ENCODE measurements at regions not wholly inside any gene's neighbourhood (a gene's known extent, or its start where the extent isn't known, plus 50 kb on each side); places are given as distances from the start of the nearest gene placed in this dataset.

GRCh38 chr7:81604808-81605174, 165.1 kb downstream of the HGF start:
- H3K36me3 ChIP-seq: no peaks in the 10 kb centered on the region
- no peak overlapping the region for H3K27ac ChIP-seq (replicated peaks in 1 of 4)
- 72% methylated on average over 2 of the region's 2 CpGs for WGBS
- H3K27me3 ChIP-seq: no peaks in the 10 kb centered on the region
- intact Hi-C loops (cut with DNase I): no loop called here
- no peak for DNase-seq (ENCODE audit: extremely low spot score)
- H3K4me1 ChIP-seq: no peaks in the 10 kb centered on the region
- H3K9me3 ChIP-seq: no peaks in the 10 kb centered on the region
- H3K4me3 ChIP-seq: no peak overlapping the region
- TF ChIP-seq CTCF (IDR thresholded peaks at IDR 0.05): no peak
- TF ChIP-seq EP300 (IDR thresholded peaks at IDR 0.05): no peak
- no peak for TF ChIP-seq POLR2A (IDR thresholded peaks at IDR 0.05; ENCODE audit: low read depth)
- no peak for TF ChIP-seq POLR2AphosphoS5 (IDR thresholded peaks at IDR 0.05)

GRCh38 chr7:81604075-81604807, 165.6 kb downstream of the HGF start:
- Histone ChIP-seq H3K9me3 (no peaks in the 10 kb centered on the region), H3K27ac (replicated peaks in 1 of 4) (no peak overlapping the region), H3K36me3 (no peaks in the 10 kb centered on the region), H3K27me3 (no peaks in the 10 kb centered on the region), H3K4me3 (no peak overlapping the region), H3K4me1 (no peaks in the 10 kb centered on the region)
- TF ChIP-seq POLR2AphosphoS5 (IDR thresholded peaks at IDR 0.05) (no peak), CTCF (IDR thresholded peaks at IDR 0.05) (no peak), EP300 (IDR thresholded peaks at IDR 0.05) (no peak), POLR2A (IDR thresholded peaks at IDR 0.05; ENCODE audit: low read depth) (no peak)
- intact Hi-C loops (cut with DNase I): no loop called here
- DNase-seq (ENCODE audit: extremely low spot score): no peak
- 81% methylated on average over 12 of the region's 12 CpGs for WGBS

- intact Hi-C loops (cut with DNase I): no loop called here
- no peaks in the 10 kb centered on the region for H3K9me3 ChIP-seq
- H3K4me3 ChIP-seq: no peak overlapping the region
- no peak for DNase-seq (ENCODE audit: extremely low spot score)
- no peak overlapping the region for H3K27ac ChIP-seq (replicated peaks in 1 of 4)
- WGBS: 87% methylated on average over 2 of the region's 2 CpGs
- H3K4me1 ChIP-seq: no peaks in the 10 kb centered on the region
- H3K36me3 ChIP-seq: no peaks in the 10 kb centered on the region
- H3K27me3 ChIP-seq: no peaks in the 10 kb centered on the region
- no peak for TF ChIP-seq CTCF (IDR thresholded peaks at IDR 0.05)
- no peak for TF ChIP-seq EP300 (IDR thresholded peaks at IDR 0.05)
Observed at GRCh38 chr7:81600608-81601007, 169.2 kb downstream of the HGF start.

- no peak overlapping the region for H3K27ac ChIP-seq (replicated peaks in 1 of 4)
- no peaks in the 10 kb centered on the region for H3K9me3 ChIP-seq
- no peak for TF ChIP-seq CTCF (IDR thresholded peaks at IDR 0.05)
- no peak for TF ChIP-seq EP300 (IDR thresholded peaks at IDR 0.05)
- TF ChIP-seq POLR2A (IDR thresholded peaks at IDR 0.05; ENCODE audit: low read depth): no peak
- no peak for TF ChIP-seq POLR2AphosphoS5 (IDR thresholded peaks at IDR 0.05)
- H3K4me3 ChIP-seq: no peak overlapping the region
- DNase-seq (ENCODE audit: extremely low spot score): no peak
- WGBS: 83% methylated on average over 1 of the region's 1 CpG
- no peaks in the 10 kb centered on the region for H3K4me1 ChIP-seq
- no peaks in the 10 kb centered on the region for H3K36me3 ChIP-seq
- intact Hi-C loops (cut with DNase I): no loop called here
- no peaks in the 10 kb centered on the region for H3K27me3 ChIP-seq
Observed at GRCh38 chr7:81598951-81599350, 170.9 kb downstream of the HGF start.

- 62% methylated on average over 1 of the region's 1 CpG for WGBS
- Histone ChIP-seq H3K9me3 (no peaks in the 10 kb centered on the region), H3K4me1 (no peaks in the 10 kb centered on the region), H3K27ac (replicated peaks in 1 of 4) (no peak overlapping the region), H3K4me3 (no peak overlapping the region), H3K36me3 (no peaks in the 10 kb centered on the region), H3K27me3 (no peaks in the 10 kb centered on the region)
- intact Hi-C loops (cut with DNase I): no loop called here
- TF ChIP-seq EP300 (IDR thresholded peaks at IDR 0.05) (no peak), POLR2A (IDR thresholded peaks at IDR 0.05; ENCODE audit: low read depth) (no peak), CTCF (IDR thresholded peaks at IDR 0.05) (no peak), POLR2AphosphoS5 (IDR thresholded peaks at IDR 0.05) (no peak)
- DNase-seq (ENCODE audit: extremely low spot score): no peak
Observed at GRCh38 chr7:81594767-81595166, 175.1 kb downstream of the HGF start.

All from esophagus muscularis mucosa (tissue), 4 donors.